ENCODE measurements at regions not wholly inside any gene's neighbourhood (a gene's known extent, or its start where the extent isn't known, plus 50 kb on each side); places are given as distances from the start of the nearest gene placed in this dataset.

DNA sequence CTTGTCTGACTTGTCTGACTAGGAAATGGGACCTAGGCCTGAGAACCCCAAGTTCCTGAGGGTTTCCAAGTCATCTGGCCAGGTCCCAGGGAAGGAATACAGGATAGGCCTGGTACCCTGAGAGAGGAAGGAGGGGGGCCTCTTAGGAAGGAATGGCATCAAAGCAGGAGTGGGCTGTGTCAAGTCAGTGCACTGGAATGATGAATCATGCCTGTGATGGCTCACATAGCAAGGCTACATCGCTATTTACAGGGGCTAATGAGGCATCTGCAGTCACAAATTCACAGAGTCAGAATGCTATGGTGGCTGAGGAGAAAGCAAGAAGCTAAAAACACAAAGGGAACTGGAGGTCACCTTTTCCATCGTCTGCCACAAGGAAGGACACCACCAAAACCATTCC lies 247.3 kb downstream of the NXPE2 start:
- no peak for TF ChIP-seq EZH2phosphoT487 (IDR thresholded peaks at IDR 0.05; ENCODE audit: borderline replicate concordance, low read length)
- TF ChIP-seq, protein P1, sequence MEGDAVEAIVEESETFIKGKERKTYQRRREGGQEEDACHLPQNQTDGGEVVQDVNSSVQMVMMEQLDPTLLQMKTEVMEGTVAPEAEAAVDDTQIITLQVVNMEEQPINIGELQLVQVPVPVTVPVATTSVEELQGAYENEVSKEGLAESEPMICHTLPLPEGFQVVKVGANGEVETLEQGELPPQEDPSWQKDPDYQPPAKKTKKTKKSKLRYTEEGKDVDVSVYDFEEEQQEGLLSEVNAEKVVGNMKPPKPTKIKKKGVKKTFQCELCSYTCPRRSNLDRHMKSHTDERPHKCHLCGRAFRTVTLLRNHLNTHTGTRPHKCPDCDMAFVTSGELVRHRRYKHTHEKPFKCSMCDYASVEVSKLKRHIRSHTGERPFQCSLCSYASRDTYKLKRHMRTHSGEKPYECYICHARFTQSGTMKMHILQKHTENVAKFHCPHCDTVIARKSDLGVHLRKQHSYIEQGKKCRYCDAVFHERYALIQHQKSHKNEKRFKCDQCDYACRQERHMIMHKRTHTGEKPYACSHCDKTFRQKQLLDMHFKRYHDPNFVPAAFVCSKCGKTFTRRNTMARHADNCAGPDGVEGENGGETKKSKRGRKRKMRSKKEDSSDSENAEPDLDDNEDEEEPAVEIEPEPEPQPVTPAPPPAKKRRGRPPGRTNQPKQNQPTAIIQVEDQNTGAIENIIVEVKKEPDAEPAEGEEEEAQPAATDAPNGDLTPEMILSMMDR (conservative IDR thresholded peaks at IDR 0.05; ENCODE audit: low read depth, low read length) = no peak
- TF ChIP-seq EZH2 (IDR thresholded peaks at IDR 0.05; ENCODE audit: low read length, unreplicated experiment) = no peak

All from PC-3 (cell line).